ENCODE measurements at regions not wholly inside any gene's neighbourhood (a gene's known extent, or its start where the extent isn't known, plus 50 kb on each side); places are given as distances from the start of the nearest gene placed in this dataset.

DNA sequence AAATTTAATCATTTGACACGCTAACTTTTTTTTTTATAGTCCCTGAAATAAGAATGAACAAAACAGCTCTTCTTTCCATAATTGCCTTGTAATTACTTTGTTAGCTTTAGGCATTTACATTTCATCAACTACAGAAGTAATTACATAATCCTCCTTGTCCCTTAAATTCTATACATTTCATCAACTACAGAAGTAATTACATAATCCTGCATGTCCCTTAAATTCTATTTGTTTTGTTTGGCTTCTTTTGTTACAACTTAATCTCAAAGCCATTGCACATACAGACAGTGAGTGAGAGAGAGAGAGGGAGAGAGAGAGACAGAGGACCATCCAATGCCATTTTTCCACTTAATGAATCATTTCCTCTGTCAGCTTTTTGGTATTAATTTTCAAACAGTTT is 873.2 kb downstream of the METTL15 start:
- DNase-seq (ENCODE audit: low spot score), result no peak

DNA sequence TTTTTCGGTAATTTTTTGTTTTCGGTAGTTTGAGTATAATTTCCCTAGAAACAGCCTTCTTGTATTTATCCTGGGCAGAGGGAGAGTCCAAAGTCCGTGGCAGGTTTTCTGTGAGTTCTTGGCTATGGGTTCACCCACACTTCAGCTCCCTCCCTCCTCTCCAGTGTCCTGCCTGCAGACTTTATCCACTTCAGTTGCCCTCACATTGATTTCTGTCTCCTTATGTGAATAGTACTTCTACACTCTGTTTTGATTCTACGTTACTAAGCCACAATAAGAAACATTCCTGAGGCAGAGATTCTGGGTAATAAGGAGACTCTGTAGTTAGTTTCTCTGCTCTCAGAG is 868.6 kb downstream of the METTL15 start:
- no peak for DNase-seq (ENCODE audit: low spot score)

DNA sequence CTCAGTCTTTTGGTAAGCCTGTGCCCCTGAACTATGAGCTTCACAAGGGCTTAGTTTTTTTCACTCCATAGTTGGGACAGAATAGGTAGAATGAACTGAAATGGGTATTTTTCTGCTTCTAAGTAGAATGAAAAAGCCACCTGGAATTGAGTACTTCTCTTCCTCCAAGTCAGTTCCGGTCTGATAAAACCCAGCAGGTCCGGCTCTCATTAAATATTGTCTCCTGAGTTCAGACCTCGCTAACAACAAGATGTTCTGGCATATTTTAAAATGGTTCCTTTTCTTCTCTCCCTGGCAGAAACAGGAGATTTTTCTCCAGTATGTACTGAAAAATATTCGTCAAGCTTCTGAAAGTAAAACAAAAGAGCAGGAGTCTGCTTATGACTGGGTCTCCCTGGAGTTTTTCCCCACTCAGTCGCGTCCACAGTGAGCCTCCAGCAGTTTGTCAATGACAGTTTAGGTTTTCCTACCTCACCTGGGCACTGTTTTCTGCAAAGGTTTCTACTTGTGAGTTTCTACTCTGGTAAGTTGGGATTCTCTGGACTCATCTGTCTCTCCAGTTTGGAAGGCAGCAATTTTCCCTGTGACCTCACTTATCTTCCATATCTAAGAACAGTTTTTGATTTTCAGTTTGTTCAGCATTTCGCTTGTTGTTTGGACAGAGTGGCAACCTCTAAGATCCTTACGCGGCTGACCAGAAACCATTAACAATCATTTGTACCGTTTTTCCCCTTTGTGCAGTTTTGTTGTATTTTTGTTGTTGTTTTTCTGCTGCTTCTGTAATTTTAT is 868.0 kb downstream of the METTL15 start:
- DNase-seq (ENCODE audit: low spot score), result no peak

DNA sequence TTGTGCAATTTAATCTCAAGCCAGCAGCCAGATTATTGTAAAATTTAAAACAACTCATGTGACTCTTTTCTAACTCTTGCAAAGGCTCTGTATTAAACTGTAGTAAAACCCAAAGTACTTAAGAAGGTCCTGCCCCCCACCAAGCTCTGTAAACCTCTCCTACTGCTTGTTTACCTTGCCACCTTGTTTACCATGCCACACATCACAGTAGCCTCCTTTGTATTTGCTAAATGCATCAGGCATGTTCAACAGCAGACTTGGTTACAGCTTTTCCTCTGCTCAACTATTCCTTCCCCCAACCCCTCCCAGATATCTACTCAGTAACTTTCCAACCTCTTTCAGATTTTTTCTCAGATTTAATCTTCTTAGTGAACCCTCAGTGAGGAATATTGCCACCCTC is 861.6 kb downstream of the METTL15 start:
- no peak for DNase-seq (ENCODE audit: low spot score)

DNA sequence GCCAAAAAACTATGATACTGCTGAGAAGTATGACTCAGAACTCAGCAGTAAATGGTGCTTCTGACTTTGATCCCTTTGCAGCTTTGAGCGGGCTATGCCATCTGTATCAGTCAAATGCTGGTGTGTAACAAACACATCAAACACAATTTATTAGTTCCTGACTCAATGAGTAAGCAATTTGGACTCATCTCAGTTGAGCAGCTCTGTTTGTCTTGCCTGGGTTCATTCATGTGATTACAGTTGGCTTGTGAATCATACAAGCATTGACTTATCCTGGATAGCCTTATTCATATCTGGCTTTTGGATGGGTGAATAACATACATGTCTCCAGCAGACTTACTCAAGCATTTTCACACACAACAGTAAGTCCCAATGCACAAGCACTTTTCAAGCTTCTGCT is 858.8 kb downstream of the METTL15 start:
- DNase-seq (ENCODE audit: low spot score), result no peak

DNA sequence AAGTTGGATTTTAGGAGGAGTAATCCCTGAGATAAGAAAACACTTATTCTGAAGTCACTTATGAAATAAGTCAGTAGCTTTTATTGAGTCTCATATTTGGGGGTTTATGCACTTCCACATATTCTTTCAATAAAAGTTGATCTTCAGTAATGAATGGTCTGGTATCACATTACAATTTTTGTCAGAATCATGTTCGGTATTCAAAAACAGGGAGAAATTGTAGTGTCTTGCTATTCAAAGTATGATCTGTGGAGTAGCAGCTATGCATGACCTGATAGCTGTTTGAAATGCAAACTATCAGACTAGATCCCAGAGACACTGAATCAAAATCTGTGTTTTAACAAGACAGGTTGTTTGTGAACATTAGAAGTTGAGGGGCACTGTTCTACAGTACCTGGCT is 857.6 kb downstream of the METTL15 start:
- no peak for DNase-seq (ENCODE audit: low spot score)

DNA sequence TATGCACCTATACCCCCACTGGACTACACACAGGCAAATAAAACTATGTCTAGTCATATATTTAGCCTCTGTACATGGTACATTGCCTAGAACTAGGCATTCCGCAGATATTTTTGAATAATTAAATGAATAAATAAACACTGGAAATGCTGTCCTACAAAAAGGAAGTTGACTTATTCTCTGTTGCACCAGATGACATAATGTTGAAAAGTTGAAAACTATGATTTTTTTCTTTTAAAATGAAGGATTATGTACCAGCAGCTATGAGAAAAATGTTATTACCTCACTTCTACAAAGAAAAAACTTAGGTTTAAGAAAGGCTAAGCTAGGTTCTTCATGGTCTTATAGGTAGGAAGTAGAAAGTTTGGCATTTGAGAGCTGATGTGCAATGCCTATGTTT is 856.6 kb downstream of the METTL15 start:
- no peak for DNase-seq (ENCODE audit: low spot score)

DNA sequence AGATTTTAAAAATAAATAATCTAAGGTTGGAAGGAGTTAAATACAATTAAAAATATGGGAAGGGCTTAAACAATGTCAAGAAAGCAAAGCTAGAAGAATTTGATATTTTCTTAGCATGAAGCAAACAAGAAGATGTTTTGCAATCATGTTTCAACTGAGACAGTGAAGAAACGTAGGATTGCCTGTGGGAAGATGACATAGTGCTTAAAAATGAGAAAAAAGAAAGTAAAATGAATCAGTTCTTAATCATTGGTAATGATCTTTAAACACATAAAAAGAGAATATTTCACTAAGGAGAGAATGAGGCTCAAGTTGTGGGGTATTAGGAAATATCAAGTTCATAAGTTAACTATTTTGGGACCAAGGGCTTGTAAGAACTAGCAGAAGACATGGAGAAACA is 855.0 kb downstream of the METTL15 start:
- no peak for DNase-seq (ENCODE audit: low spot score)

DNA sequence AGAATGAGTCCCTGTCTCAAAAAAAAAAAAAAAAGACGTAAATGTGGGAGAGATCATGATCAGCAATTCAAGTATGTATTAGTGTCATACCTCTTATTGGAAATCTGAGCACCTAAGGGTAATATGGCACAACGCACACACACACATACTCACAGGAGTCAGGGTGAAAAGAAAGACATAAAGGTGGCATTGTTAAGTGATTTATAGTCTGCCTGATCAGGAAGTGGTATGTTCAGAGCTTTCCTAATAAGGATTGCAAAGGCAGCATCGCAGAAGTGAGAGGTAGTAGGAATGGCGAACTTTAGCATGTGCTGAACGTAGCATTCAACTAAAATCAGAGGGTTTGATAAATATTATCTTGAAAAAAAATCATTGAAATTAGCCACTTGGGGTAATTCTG is 854.3 kb downstream of the METTL15 start:
- no peak for DNase-seq (ENCODE audit: low spot score)

DNA sequence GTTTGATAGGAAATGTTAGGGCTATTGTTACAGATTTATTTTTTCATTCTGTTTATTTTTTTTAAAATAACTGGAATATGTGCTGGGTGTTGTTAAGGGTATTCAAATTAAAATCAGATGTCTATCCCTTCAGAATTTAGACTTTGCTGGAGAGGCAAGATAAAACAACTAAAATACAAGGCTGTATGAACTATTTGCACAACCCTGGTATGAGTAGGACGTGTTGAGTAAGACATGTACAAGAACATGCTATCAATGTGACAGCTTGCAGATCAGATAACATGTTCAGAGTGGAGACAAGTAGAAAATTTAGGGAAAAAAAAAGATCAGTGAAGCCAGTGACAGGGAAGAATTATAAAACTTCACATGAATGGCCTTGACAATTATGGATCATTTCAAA is 853.5 kb downstream of the METTL15 start:
- no peak for DNase-seq (ENCODE audit: low spot score)

DNA sequence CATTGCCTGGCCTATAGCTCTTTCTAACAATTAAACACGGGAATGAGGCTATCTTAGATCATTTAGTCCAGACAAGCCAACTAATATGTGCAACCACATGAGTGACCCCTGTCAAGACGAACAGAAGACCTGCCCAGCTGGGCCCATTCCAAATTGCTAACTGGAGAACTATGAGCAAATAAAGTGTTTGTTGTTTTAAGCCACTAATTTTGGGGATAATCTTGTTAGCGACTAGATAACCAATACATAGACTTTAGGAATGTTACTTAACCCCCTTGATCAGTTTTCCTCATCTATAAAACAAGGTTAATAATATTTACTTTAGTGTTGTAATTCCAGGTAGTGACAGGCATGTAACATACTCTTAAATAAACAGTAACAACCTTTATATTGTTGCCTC is 848.3 kb downstream of the METTL15 start:
- DNase-seq (ENCODE audit: low spot score), result no peak

DNA sequence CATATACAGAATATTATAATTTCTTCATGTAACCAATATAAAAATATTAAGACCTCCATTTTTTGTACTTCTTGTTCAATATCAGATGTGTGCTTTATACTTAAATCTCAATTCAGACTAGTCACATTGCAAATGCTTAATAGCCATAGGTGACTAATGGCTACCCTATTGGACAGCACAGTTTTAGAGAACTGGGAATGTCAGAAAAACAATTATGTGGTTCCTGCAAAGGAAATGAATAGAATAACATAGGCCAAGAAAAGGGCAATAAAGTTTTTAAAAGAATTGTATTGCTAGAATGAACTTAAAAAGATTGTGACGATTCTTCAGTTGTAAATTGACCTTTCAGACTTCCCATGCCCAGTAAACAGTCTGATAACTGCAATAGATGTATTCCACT is 843.0 kb downstream of the METTL15 start:
- DNase-seq (ENCODE audit: low spot score), result no peak

DNA sequence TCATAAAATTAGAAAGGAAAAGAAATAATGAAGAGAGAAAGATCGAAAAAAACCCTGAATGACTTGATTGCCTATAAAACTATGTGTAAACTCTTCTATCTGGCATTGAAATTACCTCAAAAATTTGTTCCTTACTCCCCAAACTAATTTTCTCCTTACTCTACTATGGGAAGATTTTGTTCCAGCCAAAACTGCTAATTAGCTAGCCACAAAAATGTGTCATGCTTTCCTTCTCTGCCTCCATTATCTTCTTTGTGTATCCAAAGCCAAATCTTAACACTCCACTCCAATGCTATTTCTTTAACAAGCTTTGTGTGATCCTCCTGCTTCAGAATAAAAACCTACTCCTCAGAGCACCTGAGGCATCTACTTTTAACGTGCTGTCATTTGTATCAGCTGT is 831.2 kb downstream of the METTL15 start:
- DNase-seq (ENCODE audit: low spot score), result no peak

DNA sequence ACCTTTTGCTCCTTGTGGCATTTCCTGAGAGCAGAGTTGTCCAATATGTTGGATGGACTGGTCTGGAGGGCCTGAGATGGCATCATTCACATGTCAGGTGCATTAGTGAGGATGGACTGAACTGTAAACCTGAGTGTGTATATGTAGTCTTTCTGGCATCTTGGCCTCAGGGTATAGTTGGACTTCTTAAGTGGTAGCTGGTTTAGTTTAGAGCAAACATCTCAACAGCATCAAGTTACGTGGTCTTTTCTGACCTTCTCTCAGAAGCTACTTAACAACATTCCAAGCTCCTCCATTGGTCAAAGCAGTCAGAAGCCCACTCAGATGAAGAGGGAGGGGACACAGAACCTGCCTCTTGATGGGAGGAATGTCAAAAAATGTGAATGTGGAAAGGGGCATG is 829.9 kb downstream of the METTL15 start:
- DNase-seq (ENCODE audit: low spot score), result no peak

DNA sequence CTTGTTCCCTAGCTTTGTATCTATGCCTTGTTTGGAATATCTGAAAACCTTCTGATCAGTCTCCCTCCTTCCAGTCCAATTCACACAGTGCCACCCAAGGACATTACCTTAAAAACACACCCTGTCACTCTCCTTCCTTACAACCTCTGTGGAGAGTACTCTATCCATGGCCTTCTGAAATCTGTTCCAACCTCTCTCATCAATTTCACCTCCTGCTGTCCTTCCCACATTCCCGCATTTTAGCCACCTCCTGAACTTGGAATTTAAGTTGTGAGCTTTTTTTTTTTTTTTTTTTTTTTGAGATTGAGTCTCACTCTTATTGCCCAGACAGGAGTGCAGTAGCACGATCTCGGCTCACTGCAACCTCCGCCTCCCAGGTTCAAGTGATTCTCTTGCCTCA is 824.8 kb downstream of the METTL15 start:
- no peak for DNase-seq (ENCODE audit: low spot score)

DNA sequence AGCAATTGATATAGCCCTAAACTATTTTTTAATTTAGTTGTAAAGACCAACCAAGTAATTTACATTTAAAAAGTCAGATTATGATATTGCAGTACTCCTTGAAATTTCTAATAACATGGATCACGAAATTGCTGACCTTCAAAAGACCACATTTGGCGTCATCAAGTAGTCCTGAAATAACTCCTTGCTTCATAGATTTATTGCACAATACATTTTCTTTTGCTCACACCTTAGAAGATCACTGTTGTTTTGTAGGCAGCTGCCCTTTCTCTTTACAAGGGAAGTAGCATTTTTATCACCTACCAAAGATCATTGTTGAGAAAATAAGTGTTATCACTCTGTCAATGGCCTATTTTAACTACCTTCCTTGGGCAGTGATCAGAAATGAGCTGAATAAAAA is 815.8 kb downstream of the METTL15 start:
- DNase-seq (ENCODE audit: low spot score), result no peak

DNA sequence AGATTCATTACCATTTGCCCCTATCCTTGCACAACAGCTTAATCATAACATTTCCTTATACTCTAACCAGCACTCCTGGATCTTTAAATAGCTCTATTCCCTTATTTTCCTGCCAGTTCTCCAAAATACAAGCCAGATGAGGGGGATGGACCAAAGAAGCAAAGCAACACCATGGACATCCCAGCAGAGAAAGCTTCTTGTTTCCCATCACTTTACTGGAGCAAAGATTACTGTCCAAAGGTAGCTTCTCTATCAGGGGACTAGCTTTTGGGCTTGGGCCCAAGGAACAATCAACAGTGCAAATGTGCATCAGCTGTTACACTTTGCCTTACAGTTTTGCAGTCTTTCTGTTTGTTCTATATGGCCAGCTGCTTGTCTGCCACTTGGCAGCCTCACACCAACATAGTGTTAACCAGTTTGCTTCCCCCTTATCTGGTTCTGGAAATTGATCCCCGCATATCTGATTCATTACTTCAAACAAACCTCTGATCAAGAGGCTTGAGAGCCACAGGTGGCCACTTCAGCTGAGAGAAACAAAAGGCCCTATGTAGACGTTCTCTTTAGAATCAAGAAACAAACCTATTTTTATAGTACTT is 814.3 kb downstream of the METTL15 start:
- no peak for DNase-seq (ENCODE audit: low spot score)

DNA sequence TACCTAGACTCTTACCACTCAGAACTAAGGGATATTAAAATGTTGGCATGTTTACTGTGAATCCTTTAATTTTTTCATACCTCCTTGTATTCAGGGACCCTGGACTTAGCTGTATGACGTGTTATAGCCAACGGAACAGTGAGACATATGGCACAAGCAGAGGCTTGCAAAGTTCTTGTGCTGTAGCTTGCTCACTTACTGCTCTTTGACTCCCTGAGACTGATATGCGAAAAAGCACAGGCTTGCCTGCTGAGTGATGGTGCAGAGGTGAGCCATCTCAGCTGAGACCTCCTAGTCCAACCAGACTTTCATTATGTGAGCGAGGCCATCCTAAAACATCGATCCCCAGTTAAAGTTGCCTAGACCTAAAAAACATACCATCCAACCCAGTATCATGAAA is 811.0 kb downstream of the METTL15 start:
- DNase-seq (ENCODE audit: low spot score), result no peak

DNA sequence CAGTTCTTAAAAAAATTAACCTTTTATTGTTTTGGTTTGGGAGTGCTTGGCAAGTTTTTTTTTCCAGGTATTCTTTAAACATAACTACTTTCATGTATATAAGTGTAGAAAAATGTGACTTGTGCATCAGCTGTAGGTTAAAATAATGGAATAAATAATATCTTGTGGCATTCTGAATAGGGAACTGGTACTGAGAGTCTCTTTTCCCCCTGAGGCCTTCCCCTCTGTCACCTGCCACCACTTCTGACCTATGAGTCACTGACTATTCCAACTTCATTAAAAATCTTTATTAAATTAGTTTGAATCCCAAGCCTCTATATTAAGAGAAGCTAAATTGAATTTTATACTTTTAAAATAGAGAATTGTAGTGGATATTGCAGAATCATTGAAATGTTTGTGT is 805.7 kb downstream of the METTL15 start:
- DNase-seq (ENCODE audit: low spot score), result no peak

DNA sequence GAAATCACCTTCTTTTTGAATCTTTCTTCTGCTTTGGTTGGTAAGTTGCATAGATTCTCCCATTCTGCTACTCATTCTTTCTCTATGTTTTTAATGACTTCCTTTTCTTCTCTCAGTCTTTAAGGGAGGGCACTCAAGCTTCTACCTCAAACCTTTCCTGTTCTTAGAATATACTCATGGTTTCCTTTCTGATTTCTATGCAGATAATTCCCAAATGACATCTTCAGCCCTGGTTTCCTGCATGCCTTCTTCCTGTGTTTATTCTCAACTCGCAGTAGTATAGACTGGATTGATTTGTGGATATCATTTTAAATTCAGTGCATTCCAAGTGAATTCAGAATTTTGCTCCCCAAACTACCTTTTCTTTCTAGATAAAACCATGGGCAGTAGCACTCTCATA is 803.6 kb downstream of the METTL15 start:
- DNase-seq (ENCODE audit: low spot score), result no peak

DNA sequence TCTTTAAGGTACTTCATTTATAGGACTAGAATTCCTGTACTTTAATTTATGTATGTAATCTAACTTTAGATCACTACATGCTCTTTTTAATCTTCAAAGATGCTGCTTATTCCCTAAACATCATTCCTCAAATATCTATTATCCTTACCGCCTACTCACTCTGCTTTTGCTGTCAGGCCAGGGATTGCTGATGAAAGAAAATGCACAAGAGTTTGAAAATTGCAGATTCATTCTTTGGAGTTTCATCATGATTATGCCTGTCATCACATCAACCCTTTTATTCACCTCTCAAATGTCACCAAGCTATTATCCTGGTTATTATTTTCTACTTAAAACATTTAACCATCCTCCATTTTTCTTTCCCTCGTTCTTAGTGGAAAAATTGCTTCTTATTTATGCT is 802.7 kb downstream of the METTL15 start:
- DNase-seq (ENCODE audit: low spot score), result no peak

DNA sequence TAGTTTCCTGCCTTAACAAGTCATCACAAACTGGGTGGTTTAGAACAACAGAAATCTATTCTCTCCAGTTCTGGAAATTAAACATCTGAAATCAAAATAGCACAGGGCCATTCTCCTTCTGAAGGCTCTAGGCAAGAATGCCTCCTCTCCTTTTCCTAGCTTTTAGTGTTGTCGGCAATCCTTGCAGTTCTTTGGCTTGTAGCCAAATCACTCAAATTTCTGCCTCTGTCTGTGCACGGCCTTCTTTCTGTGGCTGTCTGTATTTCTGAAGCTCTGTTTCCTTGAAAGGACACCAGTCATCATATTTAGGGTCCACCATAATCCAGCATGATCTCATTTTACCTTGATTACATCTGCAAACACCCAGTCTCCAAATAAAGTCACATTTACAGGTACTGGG is 795.5 kb downstream of the METTL15 start:
- DNase-seq (ENCODE audit: low spot score), result no peak

DNA sequence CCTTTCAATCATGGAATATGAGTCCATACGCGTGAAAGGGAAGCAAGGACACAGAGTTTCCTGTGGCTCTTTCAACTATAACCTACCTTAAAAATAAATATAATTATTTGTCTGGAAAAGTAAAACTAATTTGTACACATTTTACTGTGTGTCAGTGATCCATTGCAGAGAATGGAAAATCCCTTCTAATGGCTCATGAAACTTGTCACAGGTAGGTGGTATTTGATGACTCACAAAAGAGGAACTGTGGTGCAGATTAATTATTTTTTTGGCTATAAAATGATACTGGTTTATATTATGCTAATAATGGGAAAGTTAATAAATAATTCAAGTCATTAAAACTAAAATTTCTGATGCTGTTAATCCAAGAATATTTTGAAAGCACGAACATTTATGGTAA is 792.2 kb downstream of the METTL15 start:
- no peak for DNase-seq (ENCODE audit: low spot score)

DNA sequence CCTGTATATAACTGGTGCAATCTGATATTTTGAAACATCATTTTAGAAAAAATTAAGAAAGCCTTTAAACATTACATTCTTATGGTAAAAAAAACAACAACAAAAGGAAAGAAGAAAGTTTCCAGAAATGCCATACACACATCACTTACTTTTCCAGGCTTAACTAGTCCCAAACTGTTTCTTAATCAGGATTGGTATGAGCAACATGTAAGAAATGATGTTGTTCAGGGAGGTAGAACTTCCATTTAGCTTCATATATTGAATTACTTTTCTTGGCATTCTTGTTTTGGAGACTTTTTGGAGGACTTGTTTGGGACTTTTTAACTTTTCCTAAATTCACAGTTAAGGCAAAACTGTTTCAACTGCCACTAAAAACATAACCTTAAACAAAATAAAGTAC is 791.5 kb downstream of the METTL15 start:
- DNase-seq (ENCODE audit: low spot score), result no peak
